ENCODE measurements at regions not wholly inside any gene's neighbourhood (a gene's known extent, or its start where the extent isn't known, plus 50 kb on each side); places are given as distances from the start of the nearest gene placed in this dataset.

DNA sequence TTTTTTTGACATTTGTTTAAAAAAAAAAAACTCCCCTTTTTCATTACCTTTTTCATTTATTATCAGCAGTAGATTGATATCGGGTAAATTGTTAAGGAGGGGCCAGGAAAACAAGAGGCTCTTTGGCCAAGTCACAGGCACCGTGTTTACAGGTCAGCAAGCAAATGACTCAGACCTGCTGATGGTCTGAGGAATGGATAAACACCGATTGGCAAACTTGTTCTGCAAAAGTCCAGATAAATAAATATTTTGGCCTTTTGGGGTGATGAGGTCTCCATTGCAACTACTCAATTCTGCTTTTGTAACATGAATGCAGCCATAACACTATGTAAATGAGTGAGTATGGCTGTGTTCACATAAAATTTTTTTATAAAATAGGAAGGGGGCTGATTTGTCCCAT is 94.0 kb downstream of the RPS29 start:
- TF ChIP-seq, protein P1, sequence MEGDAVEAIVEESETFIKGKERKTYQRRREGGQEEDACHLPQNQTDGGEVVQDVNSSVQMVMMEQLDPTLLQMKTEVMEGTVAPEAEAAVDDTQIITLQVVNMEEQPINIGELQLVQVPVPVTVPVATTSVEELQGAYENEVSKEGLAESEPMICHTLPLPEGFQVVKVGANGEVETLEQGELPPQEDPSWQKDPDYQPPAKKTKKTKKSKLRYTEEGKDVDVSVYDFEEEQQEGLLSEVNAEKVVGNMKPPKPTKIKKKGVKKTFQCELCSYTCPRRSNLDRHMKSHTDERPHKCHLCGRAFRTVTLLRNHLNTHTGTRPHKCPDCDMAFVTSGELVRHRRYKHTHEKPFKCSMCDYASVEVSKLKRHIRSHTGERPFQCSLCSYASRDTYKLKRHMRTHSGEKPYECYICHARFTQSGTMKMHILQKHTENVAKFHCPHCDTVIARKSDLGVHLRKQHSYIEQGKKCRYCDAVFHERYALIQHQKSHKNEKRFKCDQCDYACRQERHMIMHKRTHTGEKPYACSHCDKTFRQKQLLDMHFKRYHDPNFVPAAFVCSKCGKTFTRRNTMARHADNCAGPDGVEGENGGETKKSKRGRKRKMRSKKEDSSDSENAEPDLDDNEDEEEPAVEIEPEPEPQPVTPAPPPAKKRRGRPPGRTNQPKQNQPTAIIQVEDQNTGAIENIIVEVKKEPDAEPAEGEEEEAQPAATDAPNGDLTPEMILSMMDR (IDR thresholded peaks at IDR 0.05): no peak
- no peak for TF ChIP-seq EZH2 (IDR thresholded peaks at IDR 0.05; ENCODE audit: borderline replicate concordance, insufficient read depth, low read depth, low read length, poor library complexity, severe bottlenecking)
